CMK (cell line): ENCODE measurements at regions not wholly inside any gene's neighbourhood (a gene's known extent, or its start where the extent isn't known, plus 50 kb on each side); places are given as distances from the start of the nearest gene placed in this dataset.

Experiments
- DNase-seq: peaks from one replicate; pipeline ENCODE4 v3.0.0-alpha.2; 2010; ENCODE audit warnings: low read depth

DNA sequence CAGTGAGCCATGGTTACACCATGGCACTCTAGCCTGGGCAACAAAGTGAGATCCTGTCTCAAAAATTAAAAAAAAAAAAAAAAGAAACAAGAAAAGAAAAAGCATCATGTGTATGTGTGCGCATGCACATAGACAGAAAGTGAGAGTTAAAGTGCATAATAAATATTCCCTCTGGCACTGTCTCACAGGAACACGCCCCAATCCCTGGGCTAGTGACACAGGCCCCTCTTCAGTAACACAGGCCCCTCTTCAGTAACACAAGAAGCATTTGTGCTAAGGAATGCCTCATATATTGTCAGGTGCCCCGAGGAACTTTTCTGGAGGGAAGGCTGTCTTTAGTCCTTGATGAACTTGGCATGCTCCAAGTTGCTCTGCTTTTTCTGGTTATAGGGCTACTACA, 57.5 kb downstream of the RPL27A start:
- no peak for DNase-seq

- no peak for DNase-seq
Measured at GRCh38 chr11:8744423-8744822, 61.8 kb downstream of the RPL27A start.

- DNase-seq, result no peak
Measured at GRCh38 chr11:8745431-8746253, 63.0 kb downstream of the RPL27A start.

GRCh38 chr11:8746331-8746974, 63.9 kb downstream of the RPL27A start:
- DNase-seq, result no peak

DNA sequence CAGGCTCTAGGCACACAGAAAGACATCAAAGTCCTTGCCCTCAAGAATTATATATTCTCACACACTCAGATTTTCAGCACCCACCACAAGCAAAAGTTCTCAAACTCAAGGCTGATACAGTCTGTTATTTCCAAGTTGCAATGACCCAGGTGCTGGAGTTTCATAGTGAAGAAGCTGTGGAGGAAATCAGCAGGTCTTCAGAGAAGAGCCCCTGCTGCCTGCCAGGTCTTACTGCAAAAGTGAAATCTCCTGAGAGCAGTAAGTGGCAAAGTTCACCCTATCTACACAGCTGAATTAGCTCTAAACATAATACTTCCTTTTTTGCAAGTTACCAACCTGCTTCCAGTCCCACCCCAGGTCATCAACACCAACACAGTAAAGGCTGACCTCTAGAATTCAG, 64.6 kb downstream of the RPL27A start:
- DNase-seq, result no peak

- DNase-seq, result no peak
Measured at GRCh38 chr11:8748317-8748716, 65.7 kb downstream of the RPL27A start.

DNA sequence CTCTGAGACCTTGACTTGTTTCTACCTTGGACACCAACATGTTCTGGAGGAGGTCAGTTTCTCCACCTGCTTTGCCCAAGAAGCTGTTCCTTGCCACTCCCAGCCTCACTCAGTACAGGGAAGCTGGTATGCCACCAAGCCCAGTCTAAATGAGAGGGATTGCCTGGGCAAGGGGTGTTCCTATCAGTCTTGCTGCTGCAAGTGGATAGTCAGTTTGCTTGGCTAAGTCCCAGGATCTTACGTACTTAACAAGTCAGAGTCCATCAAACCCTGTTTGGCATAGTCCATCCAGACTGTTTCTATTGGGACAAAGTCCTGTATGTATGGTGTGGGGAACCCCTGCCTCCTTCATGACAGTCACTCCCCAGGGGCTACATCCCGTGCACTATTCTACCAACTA, 66.6 kb downstream of the RPL27A start:
- no peak for DNase-seq

GRCh38 chr11:8754241-8754640, 71.6 kb downstream of the RPL27A start:
- DNase-seq, result no peak

GRCh38 chr11:8756201-8756600, 73.6 kb downstream of the RPL27A start:
- DNase-seq, result no peak

GRCh38 chr11:8757047-8757446, 74.5 kb downstream of the RPL27A start:
- DNase-seq, result no peak

GRCh38 chr11:8757533-8757932, 74.9 kb downstream of the RPL27A start:
- DNase-seq, result no peak

DNA sequence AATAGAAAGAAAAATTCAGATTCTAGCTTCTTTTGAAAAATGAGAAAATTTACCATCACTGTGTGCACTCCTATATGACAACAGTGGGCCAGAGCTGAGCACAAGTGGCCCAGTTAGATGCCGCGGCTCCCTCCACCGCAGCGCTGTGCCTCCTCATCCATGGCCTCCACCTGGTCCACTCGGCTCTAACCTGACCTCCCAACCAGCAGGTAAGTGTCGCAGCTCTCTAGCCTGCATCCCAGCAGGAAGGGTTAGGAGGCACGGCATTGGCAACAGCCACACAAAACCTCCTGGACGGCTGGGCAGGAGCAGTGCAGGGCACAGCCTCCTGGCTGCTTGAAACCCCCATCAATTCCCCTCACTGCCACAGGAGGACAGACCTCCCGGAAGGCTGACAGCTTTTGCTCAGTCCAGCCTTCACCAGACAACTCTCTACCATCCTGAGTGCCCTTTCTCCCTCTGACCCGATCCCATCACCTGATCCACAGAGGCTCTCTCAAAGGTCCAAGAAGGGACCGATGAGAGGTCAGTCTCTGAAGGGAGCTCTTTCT, 76.1 kb downstream of the RPL27A start:
- no peak for DNase-seq

- DNase-seq, result no peak
Measured at GRCh38 chr11:8759634-8760033, 77.0 kb downstream of the RPL27A start.

DNA sequence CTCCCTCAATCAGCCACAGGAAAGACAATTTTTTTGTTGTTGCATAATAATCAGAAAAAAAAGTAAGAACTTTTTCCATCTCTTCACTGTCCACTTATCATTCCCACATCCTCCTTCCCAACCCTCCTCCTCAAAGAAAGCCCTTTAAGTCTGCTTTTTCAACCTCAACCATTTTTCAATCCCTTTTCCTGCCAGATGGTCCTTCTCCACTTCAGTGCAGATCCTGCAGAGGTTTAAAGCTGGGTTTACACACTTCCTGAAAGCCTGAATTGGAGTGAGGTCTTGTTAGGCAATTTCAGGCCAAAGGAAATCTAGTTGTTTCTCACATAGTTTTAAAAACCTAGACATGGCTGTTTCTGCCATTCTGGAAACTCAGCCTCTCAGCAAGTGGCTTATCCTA, 78.3 kb downstream of the RPL27A start:
- no peak for DNase-seq

- no peak for DNase-seq
Measured at GRCh38 chr11:8763070-8763685, 80.6 kb downstream of the RPL27A start.

DNA sequence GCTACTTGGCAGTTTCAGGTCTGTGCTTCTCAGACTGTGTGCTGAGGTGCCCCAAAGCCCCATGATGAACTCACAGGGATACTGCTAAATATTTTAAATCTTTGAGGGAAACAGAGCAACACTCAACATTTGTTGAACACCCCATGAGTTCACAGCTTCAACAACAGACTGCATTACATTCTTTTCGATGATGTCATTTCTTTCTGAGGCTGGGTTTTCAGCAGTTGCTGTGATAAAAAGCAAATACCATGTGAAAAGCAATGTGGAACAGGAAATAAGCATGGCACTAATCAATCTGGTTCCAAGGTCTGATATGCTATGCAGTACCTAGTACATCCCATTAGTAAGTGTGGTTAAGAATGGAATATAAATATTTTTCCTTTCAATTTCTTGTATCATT, 82.7 kb downstream of the RPL27A start:
- no peak for DNase-seq

GRCh38 chr11:8766043-8766987, 83.7 kb downstream of the RPL27A start:
- DNase-seq, result no peak

DNA sequence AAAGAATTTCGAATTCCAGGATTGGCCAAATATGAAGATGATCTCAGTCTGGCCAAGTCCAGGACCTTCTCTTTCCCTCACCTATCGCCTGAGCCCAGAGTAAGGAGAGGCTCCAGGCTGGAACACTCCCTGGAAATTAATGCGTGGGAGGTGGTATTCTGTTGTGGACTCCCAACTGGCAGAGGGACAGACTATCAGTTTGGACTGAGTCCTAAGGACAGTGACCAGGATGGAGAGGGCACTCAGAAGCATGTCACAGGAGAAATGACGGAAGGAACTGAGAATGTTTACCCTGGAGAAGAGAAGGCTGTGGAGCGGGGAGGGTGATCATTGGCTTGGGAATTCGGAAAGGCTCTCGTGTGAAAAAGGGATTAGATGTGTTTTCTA, 84.4 kb downstream of the RPL27A start:
- DNase-seq, result no peak

DNA sequence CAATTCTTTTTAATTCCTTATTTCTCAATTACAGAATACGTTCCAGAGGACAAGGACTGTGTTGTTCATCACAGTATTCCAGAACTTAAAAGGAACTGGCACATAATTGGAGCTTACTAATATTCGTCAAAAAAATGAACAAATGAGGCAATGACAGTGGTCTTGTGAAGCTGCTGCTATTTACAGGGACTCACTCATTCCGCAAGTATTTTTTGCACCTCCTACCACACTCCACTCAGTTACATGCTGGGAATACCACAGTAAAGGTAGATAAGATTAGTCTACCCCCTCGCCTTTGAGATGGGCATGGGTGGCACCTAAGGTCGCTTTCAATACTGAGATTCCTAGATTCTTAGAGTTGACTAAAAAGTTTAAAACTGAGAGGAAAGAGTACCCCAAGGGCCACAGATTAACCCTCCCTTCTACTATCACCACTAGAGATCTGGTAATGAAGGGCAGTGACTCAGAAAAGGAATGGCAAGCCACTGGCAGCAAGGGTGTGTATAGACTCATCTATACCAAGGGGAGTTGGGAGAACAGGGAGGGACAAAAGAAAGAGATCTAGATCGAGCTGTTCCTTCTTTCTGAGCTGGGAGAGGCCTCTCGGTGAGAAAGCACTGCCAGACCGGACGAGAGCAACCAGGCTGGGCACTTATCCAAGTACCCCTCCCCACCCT, 85.0 kb downstream of the RPL27A start:
- DNase-seq, result no peak

DNA sequence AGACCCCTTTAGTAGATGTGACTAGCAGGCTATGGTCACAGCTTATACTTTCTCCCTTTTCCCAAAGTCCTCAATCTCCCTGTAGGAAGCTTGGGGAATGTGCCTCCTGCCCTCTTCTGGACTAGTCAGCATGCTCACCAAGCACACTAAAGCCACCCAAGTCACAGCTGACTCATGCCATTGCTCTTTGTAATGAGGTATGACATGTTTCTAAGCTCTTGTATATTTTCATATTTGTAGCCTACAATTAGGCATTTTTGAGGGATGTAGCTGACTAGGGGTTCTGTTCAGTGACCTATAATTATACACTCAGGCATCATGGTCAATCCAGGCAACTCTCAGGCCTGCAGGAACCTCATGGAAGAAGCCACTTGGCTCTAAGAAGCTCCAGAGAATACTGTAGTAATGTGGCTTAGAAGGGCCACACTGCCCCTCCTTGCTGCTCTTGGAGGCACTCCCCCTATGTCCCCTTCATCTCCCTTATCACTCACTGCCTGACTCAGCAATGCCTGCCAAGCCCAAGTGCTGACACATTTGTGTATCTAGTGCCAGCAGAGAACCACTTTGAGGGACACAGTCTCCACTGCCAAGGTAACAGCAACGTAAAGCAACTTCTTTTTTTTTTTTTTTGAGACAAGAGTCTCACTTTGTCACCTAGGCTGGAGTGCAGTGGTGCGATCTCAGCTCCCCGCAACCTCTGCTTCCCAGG, 86.2 kb downstream of the RPL27A start:
- DNase-seq, result no peak
